ENCODE measurements at regions not wholly inside any gene's neighbourhood (a gene's known extent, or its start where the extent isn't known, plus 50 kb on each side); places are given as distances from the start of the nearest gene placed in this dataset.

- Mint-ChIP-seq H3K4me3 (no peak overlapping the region), H3K27me3 (peaks cover 0 to 3% of the 10 kb centered on the region in 2 donors)
- POLR2A ChIA-PET (ENCODE audit: partially characterized antibody) = no interaction called here
Observed at GRCh38 chr11:70886676-70887541, 365.5 kb downstream of the SHANK2 start.

GRCh38 chr11:70887542-70887827 is 364.9 kb downstream of the SHANK2 start:
- CTCF ChIA-PET (ENCODE audit: partially characterized antibody) = no interaction called here
- Histone ChIP-seq H3K27me3 (ENCODE audit: insufficient read depth, low read length) (no peaks in the 10 kb centered on the region), H3K9me3 (ENCODE audit: control insufficient read depth in 1 of 2, low read length in 2 of 2) (no peaks in the 10 kb centered on the region), H3K4me3 (ENCODE audit: low read length in 2 of 2) (no peak overlapping the region), H3K4me1 (ENCODE audit: insufficient read depth, low read length) (no peaks in the 10 kb centered on the region), H3K27ac (ENCODE audit: low read depth, low read length) (no peak overlapping the region), H3K36me3 (ENCODE audit: insufficient read depth, low read length) (no peaks in the 10 kb centered on the region)
- DNase-seq = no peak
- no peaks in the 10 kb centered on the region for H3K4me1 Mint-ChIP-seq
- H3K9me3 Mint-ChIP-seq = peaks cover 0 to 4% (median 0%) of the 10 kb centered on the region in 8 donors
- POLR2A ChIA-PET (ENCODE audit: partially characterized antibody) = no interaction called here
- H3K4me3 Mint-ChIP-seq = no peak overlapping the region
- intact Hi-C loops (cut with micrococcal nuclease) = no loop called here
- H3K27ac Mint-ChIP-seq = no peak overlapping the region
- H3K27me3 Mint-ChIP-seq = peaks cover 0 to 3% of the 10 kb centered on the region in 2 donors
- no peaks in the 10 kb centered on the region for H3K36me3 Mint-ChIP-seq

More at GRCh38 chr11:70886676-70887541, 365.5 kb downstream of the SHANK2 start:
- intact Hi-C loops (cut with micrococcal nuclease) = no loop called here
- Mint-ChIP-seq H3K4me1 (no peaks in the 10 kb centered on the region), H3K9me3 (peaks cover 0 to 4% (median 0%) of the 10 kb centered on the region in 8 donors), H3K36me3 (no peaks in the 10 kb centered on the region), H3K27ac (no peak overlapping the region)
- Histone ChIP-seq H3K36me3 (ENCODE audit: insufficient read depth, low read length) (no peaks in the 10 kb centered on the region), H3K27ac (ENCODE audit: low read depth, low read length) (no peak overlapping the region), H3K4me1 (ENCODE audit: insufficient read depth, low read length) (no peaks in the 10 kb centered on the region), H3K4me3 (ENCODE audit: low read length in 2 of 2) (no peak overlapping the region), H3K27me3 (ENCODE audit: insufficient read depth, low read length) (no peaks in the 10 kb centered on the region), H3K9me3 (ENCODE audit: control insufficient read depth in 1 of 2, low read length in 2 of 2) (no peaks in the 10 kb centered on the region)
- no peak for DNase-seq
- CTCF ChIA-PET (ENCODE audit: partially characterized antibody) = no interaction called here

GRCh38 chr11:70888061-70888460 is 364.3 kb downstream of the SHANK2 start:
- Mint-ChIP-seq H3K27ac (no peak overlapping the region), H3K4me1 (no peaks in the 10 kb centered on the region), H3K27me3 (peaks cover 0 to 3% of the 10 kb centered on the region in 2 donors), H3K9me3 (peaks cover 0 to 4% (median 0%) of the 10 kb centered on the region in 8 donors), H3K36me3 (no peaks in the 10 kb centered on the region), H3K4me3 (no peak overlapping the region)
- Histone ChIP-seq H3K4me1 (ENCODE audit: insufficient read depth, low read length) (no peaks in the 10 kb centered on the region), H3K36me3 (ENCODE audit: insufficient read depth, low read length) (no peaks in the 10 kb centered on the region), H3K9me3 (ENCODE audit: control insufficient read depth in 1 of 2, low read length in 2 of 2) (no peaks in the 10 kb centered on the region), H3K4me3 (ENCODE audit: low read length in 2 of 2) (no peak overlapping the region), H3K27me3 (ENCODE audit: insufficient read depth, low read length) (no peaks in the 10 kb centered on the region), H3K27ac (ENCODE audit: low read depth, low read length) (no peak overlapping the region)
- ChIA-PET CTCF (ENCODE audit: partially characterized antibody) (no interaction called here), POLR2A (ENCODE audit: partially characterized antibody) (no interaction called here)
- DNase-seq = no peak
- intact Hi-C loops (cut with micrococcal nuclease) = no loop called here

- Histone ChIP-seq H3K27me3 (ENCODE audit: insufficient read depth, low read length) (no peaks in the 10 kb centered on the region), H3K36me3 (ENCODE audit: insufficient read depth, low read length) (no peaks in the 10 kb centered on the region), H3K4me3 (ENCODE audit: low read length in 2 of 2) (no peak overlapping the region), H3K4me1 (ENCODE audit: insufficient read depth, low read length) (no peaks in the 10 kb centered on the region), H3K27ac (ENCODE audit: low read depth, low read length) (no peak overlapping the region), H3K9me3 (ENCODE audit: control insufficient read depth in 1 of 2, low read length in 2 of 2) (no peaks in the 10 kb centered on the region)
- Mint-ChIP-seq H3K27ac (no peak overlapping the region), H3K9me3 (peaks cover 0 to 4% (median 0%) of the 10 kb centered on the region in 8 donors), H3K4me1 (no peaks in the 10 kb centered on the region), H3K36me3 (no peaks in the 10 kb centered on the region), H3K4me3 (no peak overlapping the region), H3K27me3 (no peaks in the 10 kb centered on the region)
- intact Hi-C loops (cut with micrococcal nuclease) = no loop called here
- ChIA-PET CTCF (ENCODE audit: partially characterized antibody) (no interaction called here), POLR2A (ENCODE audit: partially characterized antibody) (no interaction called here)
- DNase-seq = no peak
Observed at GRCh38 chr11:70889411-70889810, 363.0 kb downstream of the SHANK2 start.

- Histone ChIP-seq H3K9me3 (ENCODE audit: control insufficient read depth in 1 of 2, low read length in 2 of 2) (no peaks in the 10 kb centered on the region), H3K27ac (ENCODE audit: low read depth, low read length) (no peak overlapping the region), H3K4me3 (ENCODE audit: low read length in 2 of 2) (no peak overlapping the region), H3K36me3 (ENCODE audit: insufficient read depth, low read length) (no peaks in the 10 kb centered on the region), H3K4me1 (ENCODE audit: insufficient read depth, low read length) (no peaks in the 10 kb centered on the region), H3K27me3 (ENCODE audit: insufficient read depth, low read length) (no peaks in the 10 kb centered on the region)
- intact Hi-C loops (cut with micrococcal nuclease) = no loop called here
- Mint-ChIP-seq H3K4me3 (no peak overlapping the region), H3K27me3 (no peaks in the 10 kb centered on the region), H3K27ac (no peak overlapping the region), H3K4me1 (no peaks in the 10 kb centered on the region), H3K9me3 (peaks cover 0 to 11% (median 2%) of the 10 kb centered on the region in 8 donors), H3K36me3 (no peaks in the 10 kb centered on the region)
- ChIA-PET POLR2A (ENCODE audit: partially characterized antibody) (no interaction called here), CTCF (ENCODE audit: partially characterized antibody) (no interaction called here)
- no peak for DNase-seq
Observed at GRCh38 chr11:70891844-70892380, 360.5 kb downstream of the SHANK2 start.

GRCh38 chr11:70892889-70893288 is 359.5 kb downstream of the SHANK2 start:
- Mint-ChIP-seq H3K9me3 (peaks cover 0 to 20% (median 7%) of the 10 kb centered on the region in 8 donors), H3K27ac (no peak overlapping the region), H3K4me1 (no peaks in the 10 kb centered on the region), H3K27me3 (peaks cover 0 to 2% of the 10 kb centered on the region in 2 donors), H3K36me3 (no peaks in the 10 kb centered on the region), H3K4me3 (no peak overlapping the region)
- ChIA-PET POLR2A (ENCODE audit: partially characterized antibody) (no interaction called here), CTCF (ENCODE audit: partially characterized antibody) (no interaction called here)
- intact Hi-C loops (cut with micrococcal nuclease) = no loop called here
- no peak overlapping the region for H3K4me3 ChIP-seq (ENCODE audit: low read length in 2 of 2)
- H3K4me1 ChIP-seq (ENCODE audit: insufficient read depth, low read length) = no peaks in the 10 kb centered on the region
- H3K27me3 ChIP-seq (ENCODE audit: insufficient read depth, low read length) = no peaks in the 10 kb centered on the region
- peaks cover 0 to 4% of the 10 kb centered on the region in 2 donors for H3K9me3 ChIP-seq (ENCODE audit: control insufficient read depth in 1 of 2, low read length in 2 of 2)
- H3K27ac ChIP-seq (ENCODE audit: low read depth, low read length) = no peak overlapping the region
- DNase-seq = no peak
- H3K36me3 ChIP-seq (ENCODE audit: insufficient read depth, low read length) = no peaks in the 10 kb centered on the region

- no peaks in the 10 kb centered on the region for H3K4me1 Mint-ChIP-seq
- POLR2A ChIA-PET (ENCODE audit: partially characterized antibody) = no interaction called here
Observed at GRCh38 chr11:70894566-70895365, 357.6 kb downstream of the SHANK2 start.

More at GRCh38 chr11:70894566-70895365, 357.6 kb downstream of the SHANK2 start:
- CTCF ChIA-PET (ENCODE audit: partially characterized antibody) = no interaction called here
- Histone ChIP-seq H3K27me3 (ENCODE audit: insufficient read depth, low read length) (no peaks in the 10 kb centered on the region), H3K9me3 (ENCODE audit: control insufficient read depth in 1 of 2, low read length in 2 of 2) (peaks cover 0 to 4% of the 10 kb centered on the region in 2 donors), H3K36me3 (ENCODE audit: insufficient read depth, low read length) (no peaks in the 10 kb centered on the region), H3K27ac (ENCODE audit: low read depth, low read length) (no peak overlapping the region), H3K4me3 (ENCODE audit: low read length in 2 of 2) (no peak overlapping the region), H3K4me1 (ENCODE audit: insufficient read depth, low read length) (no peaks in the 10 kb centered on the region)
- DNase-seq = no peak
- intact Hi-C loops (cut with micrococcal nuclease) = no loop called here
- peaks cover 0 to 2% of the 10 kb centered on the region in 2 donors for H3K27me3 Mint-ChIP-seq
- H3K36me3 Mint-ChIP-seq = no peaks in the 10 kb centered on the region
- peak overlapping the region in 1 of 7 donors; percentile 43 for H3K27ac Mint-ChIP-seq
- no peak overlapping the region for H3K4me3 Mint-ChIP-seq
- H3K9me3 Mint-ChIP-seq = peaks cover 0 to 28% (median 12%) of the 10 kb centered on the region in 8 donors

Data from CD4-positive, alpha-beta memory T cell (primary cell).